Pancreas (tissue), 10 donors: ENCODE measurements at regions not wholly inside any gene's neighbourhood (a gene's known extent, or its start where the extent isn't known, plus 50 kb on each side); places are given as distances from the start of the nearest gene placed in this dataset.
A peak's percentile ranks its signal among the peaks of the same experiment; 100 is the strongest.

Experiments used
- ATAC-seq, 4 donors: fragments of 200-7000 bp; cut with Tn5 transposase; one replicate each; pipeline versions ENCODE4 v1.8.0 to v1.9.1; 2020; ENCODE audit warnings: mild to moderate bottlenecking in 4 of 4, moderate library complexity in 4 of 4
- DNase-seq, 6 donors: peaks; one replicate each; pipeline ENCODE4 v3.0.0-alpha.2; 2020
- FAIRE-seq: peaks from 2 replicates; lab custom pipeline; 2012; peaks lifted over from hg19 to GRCh38; lab: Jason Lieb, UNC
- H3K27ac ChIP-seq, 4 donors: fragments of 200-600 bp; sonication (generic); 1 replicate in 3 of 4; 2 replicates in 1 of 4; pipeline versions ENCODE4 v1.5.0 to v1.8.0; 2020
- H3K27me3 ChIP-seq, 4 donors: fragments of 200-600 bp; one replicate each; pipeline ENCODE4 v1.8.0; 2021
- H3K36me3 ChIP-seq, 3 donors: fragments of 200-600 bp; sonication (generic) in 1 of 3; one replicate each; pipeline versions ENCODE4 v1.5.0 to v1.8.0; 2020 to 2021
- H3K4me1 ChIP-seq, 3 donors: fragments of 200-600 bp; one replicate each; pipeline ENCODE4 v1.8.0; 2021
- H3K4me3 ChIP-seq, 4 donors: fragments of 200-600 bp; sonication (generic) in 2 of 4; one replicate each; pipeline versions ENCODE4 v1.5.0 to v1.8.0; 2020 to 2021
- H3K9me3 ChIP-seq, 4 donors: fragments of 200-600 bp; one replicate each; pipeline ENCODE4 v1.8.0; 2021
- CTCF ChIP-seq, 4 donors: fragments of 200-600 bp; sonication (generic) in 3 of 4; IDR thresholded peaks; one replicate each; pipeline versions ENCODE4 v1.5.0 to v1.8.0; 2021; ENCODE audit warnings: antibody characterized with exemption in 4 of 4
- WGBS, 2 donors: extraction: QIAGEN DNeasy Blood & Tissue Kit; methylation state at CpG; one replicate each; pipeline ENCODE4 v1.1.7; 2013; 5-methylcytosine and 5-hydroxymethylcytosine counted together
- intact Hi-C, 3 donors: fragments of 100-400 bp; cut with DNase I; formaldehyde crosslinking; loops; one replicate each; pipeline versions ENCODE4 v1.11.1 to v1.14.2; 2022
- donor health status: healthy with polysubstance abuse.
- donor health status: DM: no; HTN: no; CAD: no; lungs with moderate emphysema.
- donor health status: DM: no; HTN: no; CAD: no.
- donor health status: control.
- donor health status: control.
- donor health status: Bipolar disorder and iron deficiency.
- donor health status: DM: yes; HTN: yes; CAD: no.
- donor health status: DM: no; HTN: no; CAD: no.
- donor health status: DM: no; HTN: no; CAD: no.
- donor health status: DM: yes; HTN: yes; CAD: no.

GRCh38 chr1:229793488-229793887, 167.4 kb downstream of the URB2 start:
- H3K4me1 ChIP-seq: no peaks in the 10 kb centered on the region
- FAIRE-seq (no peak), ATAC-seq (no peak), DNase-seq (no peak)
- no peak overlapping the region for H3K4me3 ChIP-seq
- H3K36me3 ChIP-seq: no peaks in the 10 kb centered on the region
- TF ChIP-seq CTCF (IDR thresholded peaks at IDR 0.05): no peak
- no peaks in the 10 kb centered on the region for H3K9me3 ChIP-seq
- H3K27me3 ChIP-seq: no peaks in the 10 kb centered on the region
- intact Hi-C loops: no loop called here
- no peak overlapping the region for H3K27ac ChIP-seq
- WGBS, 2 donors: 83% methylated on average over 5 of the region's 5 CpGs

- Histone ChIP-seq H3K36me3 (no peaks in the 10 kb centered on the region), H3K27me3 (no peaks in the 10 kb centered on the region), H3K4me1 (no peaks in the 10 kb centered on the region), H3K4me3 (no peak overlapping the region), H3K9me3 (no peaks in the 10 kb centered on the region), H3K27ac (no peak overlapping the region)
- TF ChIP-seq CTCF (IDR thresholded peaks at IDR 0.05): no peak
- DNase-seq (no peak), ATAC-seq (no peak), FAIRE-seq (no peak)
- intact Hi-C loops: no loop called here
- 99 to 100% methylated on average over 3 of the region's 3 CpGs for WGBS, 2 donors
Measured at GRCh38 chr1:229798558-229798957, 172.5 kb downstream of the URB2 start.

GRCh38 chr1:229803626-229804217, 177.7 kb downstream of the URB2 start:
- no peak for TF ChIP-seq CTCF (IDR thresholded peaks at IDR 0.05)
- DNase-seq (peak in 4 of 6 donors; percentile 6 to 42 (median 38)), FAIRE-seq (no peak), ATAC-seq (peak; percentile 71 to 93 (median 86))
- Histone ChIP-seq H3K9me3 (no peaks in the 10 kb centered on the region), H3K27me3 (no peaks in the 10 kb centered on the region), H3K36me3 (no peaks in the 10 kb centered on the region), H3K27ac (no peak overlapping the region), H3K4me1 (no peaks in the 10 kb centered on the region), H3K4me3 (no peak overlapping the region)
- intact Hi-C loops: no loop called here
- 53 to 56% methylated on average over 4 of the region's 4 CpGs for WGBS, 2 donors

- ATAC-seq (no peak), FAIRE-seq (peak; percentile 5), DNase-seq (no peak)
- intact Hi-C loops: no loop called here
- Histone ChIP-seq H3K36me3 (no peaks in the 10 kb centered on the region), H3K4me1 (no peaks in the 10 kb centered on the region), H3K9me3 (no peaks in the 10 kb centered on the region), H3K4me3 (no peak overlapping the region), H3K27me3 (no peaks in the 10 kb centered on the region), H3K27ac (no peak overlapping the region)
- no peak for TF ChIP-seq CTCF (IDR thresholded peaks at IDR 0.05)
- 90 to 94% methylated on average over 2 of the region's 2 CpGs for WGBS, 2 donors
Measured at GRCh38 chr1:229808272-229808671, 182.2 kb downstream of the URB2 start.

GRCh38 chr1:229810140-229810539, 184.1 kb downstream of the URB2 start:
- no peak for TF ChIP-seq CTCF (IDR thresholded peaks at IDR 0.05)
- no peak overlapping the region for H3K27ac ChIP-seq
- no peaks in the 10 kb centered on the region for H3K9me3 ChIP-seq
- no peak for DNase-seq
- no peak for FAIRE-seq
- no peaks in the 10 kb centered on the region for H3K36me3 ChIP-seq
- intact Hi-C loops: no loop called here
- WGBS, 2 donors: 76 to 83% methylated on average over 1 of the region's 1 CpG
- ATAC-seq: no peak
- no peaks in the 10 kb centered on the region for H3K27me3 ChIP-seq
- H3K4me3 ChIP-seq: no peak overlapping the region
- H3K4me1 ChIP-seq: no peaks in the 10 kb centered on the region
